Mucosa of rectum (tissue), 2 donors: ENCODE measurements at regions not wholly inside any gene's neighbourhood (a gene's known extent, or its start where the extent isn't known, plus 50 kb on each side); places are given as distances from the start of the nearest gene placed in this dataset.

ENCODE experiments used
- H3K27ac ChIP-seq, 2 donors: one replicate each; pipeline ENCODE4 v1.7.0; 2013; ENCODE audit warnings: inconsistent platforms in 2 of 2, low read depth in 2 of 2, low read length in 2 of 2
- H3K27me3 ChIP-seq, 2 donors: one replicate each; pipeline ENCODE4 v1.7.0; 2013; ENCODE audit warnings: low read length in 2 of 2; ENCODE audit not compliant: control insufficient read depth in 2 of 2, insufficient read depth in 2 of 2
- H3K36me3 ChIP-seq, 2 donors: one replicate each; pipeline ENCODE4 v1.7.0; 2013; ENCODE audit warnings: low read length in 2 of 2; ENCODE audit not compliant: control insufficient read depth in 2 of 2, insufficient read depth in 2 of 2
- H3K4me1 ChIP-seq, 2 donors: one replicate each; pipeline ENCODE4 v1.7.0; 2013; ENCODE audit warnings: low read length in 2 of 2, mild to moderate bottlenecking in 1 of 2; ENCODE audit not compliant: control insufficient read depth in 2 of 2, insufficient read depth in 2 of 2
- H3K4me3 ChIP-seq, 2 donors: one replicate each; pipeline ENCODE4 v1.7.0; 2013; ENCODE audit warnings: low read length in 2 of 2
- H3K9ac ChIP-seq, 2 donors: one replicate each; pipeline ENCODE4 v1.7.0; 2013; ENCODE audit warnings: low read length in 2 of 2, low read depth in 1 of 2, mild to moderate bottlenecking in 1 of 2
- H3K9me3 ChIP-seq, 2 donors: one replicate each; pipeline ENCODE4 v1.7.0; 2013; ENCODE audit warnings: low read length in 2 of 2; ENCODE audit not compliant: control insufficient read depth in 2 of 2
- donor health status: healthy.
- donor health status: Normal muscosa, but diverticular disease.

- Histone ChIP-seq H3K9me3 (peaks cover 0 to 3% of the 10 kb centered on the region in 2 donors), H3K9ac (no peak overlapping the region), H3K4me3 (no peak overlapping the region), H3K27me3 (no peaks in the 10 kb centered on the region), H3K4me1 (no peaks in the 10 kb centered on the region), H3K27ac (no peak overlapping the region), H3K36me3 (no peaks in the 10 kb centered on the region)
Observed at GRCh38 chr12:86837246-86837645, 581.1 kb upstream of the MGAT4C start.

- H3K9ac ChIP-seq: no peak overlapping the region
- no peak overlapping the region for H3K4me3 ChIP-seq
- no peaks in the 10 kb centered on the region for H3K36me3 ChIP-seq
- H3K27me3 ChIP-seq: no peaks in the 10 kb centered on the region
- no peak overlapping the region for H3K27ac ChIP-seq
- no peaks in the 10 kb centered on the region for H3K4me1 ChIP-seq
- H3K9me3 ChIP-seq: peaks cover 0 to 3% of the 10 kb centered on the region in 2 donors
Observed at GRCh38 chr12:86834217-86834616, 578.0 kb upstream of the MGAT4C start.

- no peaks in the 10 kb centered on the region for H3K27me3 ChIP-seq
Observed at GRCh38 chr12:86827409-86827808, 571.2 kb upstream of the MGAT4C start.

GRCh38 chr12:86826051-86826450 lies 569.9 kb upstream of the MGAT4C start:
- Histone ChIP-seq H3K27ac (no peak overlapping the region), H3K36me3 (no peaks in the 10 kb centered on the region), H3K4me1 (no peaks in the 10 kb centered on the region), H3K9ac (no peak overlapping the region), H3K9me3 (no peaks in the 10 kb centered on the region), H3K4me3 (no peak overlapping the region), H3K27me3 (no peaks in the 10 kb centered on the region)

More at GRCh38 chr12:86827409-86827808, 571.2 kb upstream of the MGAT4C start:
- Histone ChIP-seq H3K9me3 (no peaks in the 10 kb centered on the region), H3K36me3 (no peaks in the 10 kb centered on the region), H3K27ac (no peak overlapping the region), H3K4me3 (no peak overlapping the region), H3K9ac (no peak overlapping the region), H3K4me1 (no peaks in the 10 kb centered on the region)

GRCh38 chr12:86801439-86801838 lies 545.2 kb upstream of the MGAT4C start:
- Histone ChIP-seq H3K27ac (no peak overlapping the region), H3K4me3 (no peak overlapping the region), H3K9ac (no peak overlapping the region), H3K27me3 (no peaks in the 10 kb centered on the region), H3K36me3 (no peaks in the 10 kb centered on the region), H3K9me3 (no peaks in the 10 kb centered on the region), H3K4me1 (no peaks in the 10 kb centered on the region)

GRCh38 chr12:86799616-86800015 lies 543.4 kb upstream of the MGAT4C start:
- H3K4me1 ChIP-seq: no peaks in the 10 kb centered on the region
- H3K9ac ChIP-seq: no peak overlapping the region
- no peak overlapping the region for H3K4me3 ChIP-seq
- H3K27ac ChIP-seq: no peak overlapping the region
- H3K36me3 ChIP-seq: no peaks in the 10 kb centered on the region
- no peaks in the 10 kb centered on the region for H3K9me3 ChIP-seq
- H3K27me3 ChIP-seq: no peaks in the 10 kb centered on the region

GRCh38 chr12:86796550-86796949 lies 540.4 kb upstream of the MGAT4C start:
- no peaks in the 10 kb centered on the region for H3K36me3 ChIP-seq
- no peak overlapping the region for H3K27ac ChIP-seq
- no peaks in the 10 kb centered on the region for H3K4me1 ChIP-seq
- no peaks in the 10 kb centered on the region for H3K27me3 ChIP-seq
- H3K4me3 ChIP-seq: no peak overlapping the region
- H3K9me3 ChIP-seq: no peaks in the 10 kb centered on the region
- no peak overlapping the region for H3K9ac ChIP-seq

- Histone ChIP-seq H3K36me3 (no peaks in the 10 kb centered on the region), H3K4me1 (no peaks in the 10 kb centered on the region), H3K9me3 (no peaks in the 10 kb centered on the region), H3K4me3 (no peak overlapping the region), H3K27ac (no peak overlapping the region), H3K9ac (no peak overlapping the region), H3K27me3 (no peaks in the 10 kb centered on the region)
Observed at GRCh38 chr12:86788661-86789060, 532.5 kb upstream of the MGAT4C start.

GRCh38 chr12:86787419-86787818 lies 531.2 kb upstream of the MGAT4C start:
- Histone ChIP-seq H3K27me3 (no peaks in the 10 kb centered on the region), H3K9me3 (no peaks in the 10 kb centered on the region), H3K4me3 (no peak overlapping the region), H3K36me3 (no peaks in the 10 kb centered on the region), H3K9ac (no peak overlapping the region), H3K4me1 (no peaks in the 10 kb centered on the region), H3K27ac (no peak overlapping the region)

GRCh38 chr12:86777325-86777724 lies 521.1 kb upstream of the MGAT4C start:
- Histone ChIP-seq H3K4me1 (no peaks in the 10 kb centered on the region), H3K9ac (no peak overlapping the region), H3K27me3 (no peaks in the 10 kb centered on the region), H3K27ac (no peak overlapping the region), H3K9me3 (no peaks in the 10 kb centered on the region), H3K36me3 (no peaks in the 10 kb centered on the region), H3K4me3 (no peak overlapping the region)

- no peaks in the 10 kb centered on the region for H3K27me3 ChIP-seq
Observed at GRCh38 chr12:86774841-86775388, 518.7 kb upstream of the MGAT4C start.

More at GRCh38 chr12:86774841-86775388, 518.7 kb upstream of the MGAT4C start:
- H3K27ac ChIP-seq: no peak overlapping the region
- H3K4me1 ChIP-seq: no peaks in the 10 kb centered on the region
- H3K9ac ChIP-seq: no peak overlapping the region
- H3K36me3 ChIP-seq: no peaks in the 10 kb centered on the region
- no peaks in the 10 kb centered on the region for H3K9me3 ChIP-seq
- H3K4me3 ChIP-seq: no peak overlapping the region
